Gastrocnemius medialis (tissue), 4 donors: ENCODE measurements at regions not wholly inside any gene's neighbourhood (a gene's known extent, or its start where the extent isn't known, plus 50 kb on each side); places are given as distances from the start of the nearest gene placed in this dataset.

Source experiments
- POLR2A ChIP-seq, 2 donors: fragments of 450-650 bp; IDR thresholded peaks; one replicate each; pipeline ENCODE4 v1.6.1; 2017; ENCODE audit warnings: antibody characterized with exemption in 2 of 2, mild to moderate bottlenecking in 2 of 2, moderate library complexity in 2 of 2
- TF ChIP-seq, protein P1 (sequence below), 5 experiments: fragments of 450-650 bp in 3 of 5; fragments of 200-600 bp in 2 of 5; sonication (generic) in 2 of 5; IDR thresholded peaks in 4 of 5; conservative IDR thresholded peaks in 1 of 5; 1 replicate in 4 of 5; 2 replicates in 1 of 5; pipeline ENCODE4 v1.5.1; 2016 to 2019; ENCODE audit warnings: antibody characterized with exemption in 5 of 5, mild to moderate bottlenecking in 3 of 5, moderate library complexity in 3 of 5

DNA sequence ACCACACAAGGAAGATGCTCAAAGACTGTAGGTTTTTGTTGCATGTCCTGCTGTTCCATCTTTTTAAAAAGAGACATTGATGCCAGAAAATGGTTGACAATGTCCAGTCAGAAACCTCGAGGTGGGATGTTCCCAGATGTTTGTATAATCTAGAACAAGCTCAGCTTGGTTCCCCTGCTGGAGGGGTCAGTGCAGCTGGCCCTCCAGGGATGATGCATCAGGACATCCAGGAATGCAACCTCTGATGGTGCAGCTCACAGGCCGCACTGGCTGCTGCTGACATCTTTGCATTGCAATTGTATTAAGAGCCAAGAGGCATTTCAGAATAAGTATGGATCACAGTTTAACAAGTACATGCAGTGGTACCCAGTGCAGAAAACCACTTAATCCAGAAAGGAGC, 122.4 kb downstream of the MED10 start:
- TF ChIP-seq, protein P1, sequence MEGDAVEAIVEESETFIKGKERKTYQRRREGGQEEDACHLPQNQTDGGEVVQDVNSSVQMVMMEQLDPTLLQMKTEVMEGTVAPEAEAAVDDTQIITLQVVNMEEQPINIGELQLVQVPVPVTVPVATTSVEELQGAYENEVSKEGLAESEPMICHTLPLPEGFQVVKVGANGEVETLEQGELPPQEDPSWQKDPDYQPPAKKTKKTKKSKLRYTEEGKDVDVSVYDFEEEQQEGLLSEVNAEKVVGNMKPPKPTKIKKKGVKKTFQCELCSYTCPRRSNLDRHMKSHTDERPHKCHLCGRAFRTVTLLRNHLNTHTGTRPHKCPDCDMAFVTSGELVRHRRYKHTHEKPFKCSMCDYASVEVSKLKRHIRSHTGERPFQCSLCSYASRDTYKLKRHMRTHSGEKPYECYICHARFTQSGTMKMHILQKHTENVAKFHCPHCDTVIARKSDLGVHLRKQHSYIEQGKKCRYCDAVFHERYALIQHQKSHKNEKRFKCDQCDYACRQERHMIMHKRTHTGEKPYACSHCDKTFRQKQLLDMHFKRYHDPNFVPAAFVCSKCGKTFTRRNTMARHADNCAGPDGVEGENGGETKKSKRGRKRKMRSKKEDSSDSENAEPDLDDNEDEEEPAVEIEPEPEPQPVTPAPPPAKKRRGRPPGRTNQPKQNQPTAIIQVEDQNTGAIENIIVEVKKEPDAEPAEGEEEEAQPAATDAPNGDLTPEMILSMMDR (IDR thresholded peaks at IDR 0.05 in 4 of 5, conservative IDR thresholded peaks at IDR 0.05 in 1 of 5): no peak
- TF ChIP-seq POLR2A (IDR thresholded peaks at IDR 0.05): no peak
